ENCODE measurements at regions not wholly inside any gene's neighbourhood (a gene's known extent, or its start where the extent isn't known, plus 50 kb on each side); places are given as distances from the start of the nearest gene placed in this dataset.

DNA sequence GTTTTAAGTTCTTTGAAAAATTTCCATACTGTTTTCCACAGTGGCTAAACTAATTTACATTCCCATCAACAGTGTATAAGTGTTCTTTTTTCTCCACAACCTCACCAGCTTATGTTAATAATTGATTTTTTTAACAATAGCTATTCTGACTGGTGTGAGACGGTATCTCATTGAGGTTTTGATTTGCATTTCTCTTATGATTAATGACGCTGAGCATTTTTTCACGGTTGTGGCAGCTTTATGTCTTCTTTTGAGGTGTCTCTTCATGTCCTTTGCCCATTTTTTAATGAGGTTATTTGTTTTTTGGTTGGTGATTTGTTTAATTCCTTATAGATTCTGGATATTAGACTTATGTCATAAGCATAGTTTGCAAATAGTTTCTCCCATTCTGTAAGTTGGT is 997.9 kb downstream of the SUCLG1 start:
- TF ChIP-seq, protein P1, sequence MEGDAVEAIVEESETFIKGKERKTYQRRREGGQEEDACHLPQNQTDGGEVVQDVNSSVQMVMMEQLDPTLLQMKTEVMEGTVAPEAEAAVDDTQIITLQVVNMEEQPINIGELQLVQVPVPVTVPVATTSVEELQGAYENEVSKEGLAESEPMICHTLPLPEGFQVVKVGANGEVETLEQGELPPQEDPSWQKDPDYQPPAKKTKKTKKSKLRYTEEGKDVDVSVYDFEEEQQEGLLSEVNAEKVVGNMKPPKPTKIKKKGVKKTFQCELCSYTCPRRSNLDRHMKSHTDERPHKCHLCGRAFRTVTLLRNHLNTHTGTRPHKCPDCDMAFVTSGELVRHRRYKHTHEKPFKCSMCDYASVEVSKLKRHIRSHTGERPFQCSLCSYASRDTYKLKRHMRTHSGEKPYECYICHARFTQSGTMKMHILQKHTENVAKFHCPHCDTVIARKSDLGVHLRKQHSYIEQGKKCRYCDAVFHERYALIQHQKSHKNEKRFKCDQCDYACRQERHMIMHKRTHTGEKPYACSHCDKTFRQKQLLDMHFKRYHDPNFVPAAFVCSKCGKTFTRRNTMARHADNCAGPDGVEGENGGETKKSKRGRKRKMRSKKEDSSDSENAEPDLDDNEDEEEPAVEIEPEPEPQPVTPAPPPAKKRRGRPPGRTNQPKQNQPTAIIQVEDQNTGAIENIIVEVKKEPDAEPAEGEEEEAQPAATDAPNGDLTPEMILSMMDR (IDR thresholded peaks at IDR 0.05) = no peak
- TF ChIP-seq POLR2A (IDR thresholded peaks at IDR 0.05) = no peak

All from heart left ventricle (tissue), 13 donors.